Endodermal cell (in vitro differentiated cells): ENCODE measurements at regions not wholly inside any gene's neighbourhood (a gene's known extent, or its start where the extent isn't known, plus 50 kb on each side); places are given as distances from the start of the nearest gene placed in this dataset.

Source experiments
- DNase-seq: peaks from one replicate; pipeline ENCODE4 v3.0.0-alpha.2; 2017
- H3K27ac ChIP-seq: 2 replicates; pipeline ENCODE4 v1.5.1; 2013; ENCODE audit warnings: mild to moderate bottlenecking, low read depth, low read length, moderate library complexity
- H3K27me3 ChIP-seq: 2 replicates; pipeline ENCODE4 v1.6.1; 2013; ENCODE audit warnings: mild to moderate bottlenecking, low read length, moderate library complexity; ENCODE audit not compliant: insufficient read depth, control insufficient read depth, poor library complexity, severe bottlenecking
- H3K36me3 ChIP-seq: 2 replicates; pipeline ENCODE4 v1.7.0; 2013; ENCODE audit warnings: mild to moderate bottlenecking, low read length, moderate library complexity; ENCODE audit not compliant: control insufficient read depth, insufficient read depth
- H3K4me1 ChIP-seq: one replicate; pipeline ENCODE4 v1.7.0; 2013; ENCODE audit warnings: low read length; ENCODE audit not compliant: control insufficient read depth, insufficient read depth
- H3K4me3 ChIP-seq: 2 replicates; pipeline ENCODE4 v1.5.1; 2013; ENCODE audit warnings: mild to moderate bottlenecking, low read length, moderate library complexity
- H3K9ac ChIP-seq: 2 replicates; pipeline ENCODE4 v1.6.1; 2013; ENCODE audit warnings: mild to moderate bottlenecking, low read length, moderate library complexity; ENCODE audit not compliant: poor library complexity, severe bottlenecking; ENCODE audit errors: extremely low read depth
- H3K9me3 ChIP-seq: 2 replicates; pipeline ENCODE4 v1.6.1; 2013; ENCODE audit warnings: mild to moderate bottlenecking, low read length, moderate library complexity; ENCODE audit not compliant: control insufficient read depth
- H3K27ac Mint-ChIP-seq: 2 replicates; pipeline ENCODE4 v1.8.0; 2020; ENCODE audit warnings: mixed read lengths
- H3K27me3 Mint-ChIP-seq: 2 replicates; pipeline ENCODE4 v1.8.0; 2021; ENCODE audit warnings: mild to moderate bottlenecking, mixed read lengths; ENCODE audit not compliant: insufficient read depth
- H3K36me3 Mint-ChIP-seq: 2 replicates; pipeline ENCODE4 v1.8.0; 2020; ENCODE audit warnings: low read depth, mixed read lengths
- H3K4me1 Mint-ChIP-seq: 2 replicates; pipeline ENCODE4 v1.8.0; 2020; ENCODE audit warnings: mixed read lengths
- H3K4me3 Mint-ChIP-seq: 2 replicates; pipeline ENCODE4 v1.8.0; 2020; ENCODE audit warnings: mild to moderate bottlenecking, moderate library complexity, mixed read lengths
- H3K9me3 Mint-ChIP-seq: 2 replicates; pipeline ENCODE4 v1.8.0; 2020; ENCODE audit warnings: mild to moderate bottlenecking, mixed read lengths
- CTCF ChIP-seq: fragments of 200-600 bp; sonication (generic); conservative IDR thresholded peaks from 2 replicates; pipeline ENCODE4 v1.5.0; 2021; ENCODE audit warnings: antibody characterized with exemption, mild to moderate bottlenecking
- WGBS, 2 experiments: methylation state at CpG; one replicate each; pipeline versions ENCODE4 v1.1.5 to v1.1.7; 2013; ENCODE audit warnings: missing lambda C conversion rate in 2 of 2, mixed read lengths in 1 of 2; ENCODE audit not compliant: insufficient coverage in 1 of 2, insufficient read length in 1 of 2; 5-methylcytosine and 5-hydroxymethylcytosine counted together

GRCh38 chr14:81723956-81724355 is 190.3 kb upstream of the SEL1L start:
- no peak for DNase-seq
- H3K4me3 Mint-ChIP-seq, result no peak overlapping the region
- no peaks in the 10 kb centered on the region for H3K27me3 Mint-ChIP-seq
- no peak for TF ChIP-seq CTCF
- Histone ChIP-seq H3K9me3 (no peaks in the 10 kb centered on the region), H3K36me3 (no peaks in the 10 kb centered on the region), H3K9ac (no peak overlapping the region), H3K27me3 (no peaks in the 10 kb centered on the region), H3K4me3 (no peak overlapping the region), H3K4me1 (no peaks in the 10 kb centered on the region), H3K27ac (no peak overlapping the region)
- no peak overlapping the region for H3K27ac Mint-ChIP-seq
- no peaks in the 10 kb centered on the region for H3K9me3 Mint-ChIP-seq
- WGBS, 2 experiments, result 96 to 100% methylated on average over 2 of the region's 2 CpGs
- H3K36me3 Mint-ChIP-seq, result no peaks in the 10 kb centered on the region
- H3K4me1 Mint-ChIP-seq, result no peaks in the 10 kb centered on the region

- no peaks in the 10 kb centered on the region for H3K27me3 Mint-ChIP-seq
- Histone ChIP-seq H3K9ac (no peak overlapping the region), H3K9me3 (no peaks in the 10 kb centered on the region), H3K36me3 (no peaks in the 10 kb centered on the region), H3K27me3 (no peaks in the 10 kb centered on the region), H3K27ac (no peak overlapping the region), H3K4me1 (no peaks in the 10 kb centered on the region), H3K4me3 (no peak overlapping the region)
- no peaks in the 10 kb centered on the region for H3K36me3 Mint-ChIP-seq
- H3K4me1 Mint-ChIP-seq, result no peaks in the 10 kb centered on the region
- H3K9me3 Mint-ChIP-seq, result no peaks in the 10 kb centered on the region
- no peak for TF ChIP-seq CTCF
- no peak overlapping the region for H3K27ac Mint-ChIP-seq
- DNase-seq, result no peak
- H3K4me3 Mint-ChIP-seq, result no peak overlapping the region
- 77 to 92% methylated on average over 1 to 2 of the region's 2 CpGs for WGBS, 2 experiments
Measured at GRCh38 chr14:81727218-81727617, 193.6 kb upstream of the SEL1L start.

GRCh38 chr14:81728447-81728846 is 194.8 kb upstream of the SEL1L start:
- no peak for DNase-seq
- no peak overlapping the region for H3K4me3 ChIP-seq
- no peak overlapping the region for H3K9ac ChIP-seq
- WGBS, 2 experiments, result 92 to 93% methylated on average over 2 of the region's 2 CpGs
- no peak overlapping the region for H3K27ac ChIP-seq
- no peaks in the 10 kb centered on the region for H3K4me1 Mint-ChIP-seq
- H3K27me3 Mint-ChIP-seq, result no peaks in the 10 kb centered on the region
- no peak overlapping the region for H3K27ac Mint-ChIP-seq
- no peaks in the 10 kb centered on the region for H3K36me3 Mint-ChIP-seq
- H3K36me3 ChIP-seq, result no peaks in the 10 kb centered on the region
- TF ChIP-seq CTCF, result no peak
- no peaks in the 10 kb centered on the region for H3K9me3 ChIP-seq
- no peaks in the 10 kb centered on the region for H3K4me1 ChIP-seq
- peaks cover 3% of the 10 kb centered on the region for H3K9me3 Mint-ChIP-seq
- H3K4me3 Mint-ChIP-seq, result no peak overlapping the region
- H3K27me3 ChIP-seq, result no peaks in the 10 kb centered on the region
